Stimulated activated CD4-positive, alpha-beta T cell treated with anti-CD3 and anti-CD28 coated beads, Interleukin-1b, Interleukin-23, amount 100 ng/mL, for 4 hours (primary cell): ENCODE measurements at regions not wholly inside any gene's neighbourhood (a gene's known extent, or its start where the extent isn't known, plus 50 kb on each side); places are given as distances from the start of the nearest gene placed in this dataset.
"Not testable (repeated sequence)": the region's sequence is repeated elsewhere in the genome, so short reads cannot be mapped to it uniquely, and the experiment has no call there.

ENCODE experiments used
- DNase-seq, 2 donors: peaks; one replicate each; pipeline ENCODE4 v3.0.0-alpha.2; 2020; ENCODE audit warnings: low read depth in 2 of 2

- DNase-seq = no peak
Measured at GRCh38 chr3:152770296-152770695, 64.6 kb upstream of the P2RY1 start.

GRCh38 chr3:152771120-152771519 is 63.8 kb upstream of the P2RY1 start:
- no peak for DNase-seq

- no peak for DNase-seq
Measured at GRCh38 chr3:152772674-152773225, 62.2 kb upstream of the P2RY1 start.

GRCh38 chr3:152773633-152774032 is 61.3 kb upstream of the P2RY1 start:
- DNase-seq = no peak

GRCh38 chr3:152774230-152774629 is 60.7 kb upstream of the P2RY1 start:
- DNase-seq = not testable (repeated sequence)

- no peak for DNase-seq
Measured at GRCh38 chr3:152778022-152778421, 56.9 kb upstream of the P2RY1 start.

GRCh38 chr3:152779653-152780052 is 55.3 kb upstream of the P2RY1 start:
- no peak for DNase-seq

- no peak for DNase-seq
Measured at GRCh38 chr3:152780553-152780952, 54.4 kb upstream of the P2RY1 start.

GRCh38 chr3:152785051-152785450 is 49.9 kb upstream of the P2RY1 start:
- no peak for DNase-seq
